Tibial nerve (tissue), 4 donors: ENCODE measurements at regions not wholly inside any gene's neighbourhood (a gene's known extent, or its start where the extent isn't known, plus 50 kb on each side); places are given as distances from the start of the nearest gene placed in this dataset.

Source experiments
- DNase-seq, 2 donors: peaks; one replicate each; pipeline ENCODE4 v3.0.0-alpha.2; 2019; ENCODE audit warnings: low spot score in 2 of 2
- H3K27ac ChIP-seq, 4 donors: fragments of 200-600 bp; sonication (generic) in 3 of 4; one replicate each; pipeline ENCODE4 v1.5.1; 2017 to 2019; ENCODE audit warnings: mild to moderate bottlenecking in 1 of 4
- H3K27me3 ChIP-seq, 2 donors: fragments of 200-600 bp; sonication (generic) in 1 of 2; one replicate each; pipeline versions ENCODE4 v1.5.1 to v1.6.0; 2017 to 2019
- H3K36me3 ChIP-seq, 3 donors: fragments of 200-600 bp; sonication (generic); one replicate each; pipeline ENCODE4 v1.5.1; 2018 to 2019
- H3K4me1 ChIP-seq, 4 donors: fragments of 200-600 bp; sonication (generic) in 3 of 4; one replicate each; pipeline ENCODE4 v1.5.1; 2017 to 2019
- H3K4me3 ChIP-seq, 4 donors: fragments of 200-600 bp; sonication (generic) in 3 of 4; one replicate each; pipeline ENCODE4 v1.5.1; 2017 to 2019; ENCODE audit warnings: mild to moderate bottlenecking in 1 of 4, moderate library complexity in 1 of 4
- H3K9me3 ChIP-seq, 4 donors: fragments of 200-600 bp; sonication (generic) in 3 of 4; one replicate each; pipeline ENCODE4 v1.5.1; 2017 to 2019
- EP300 ChIP-seq, 2 donors: sonication (generic); formaldehyde crosslinking; IDR thresholded peaks; one replicate each; pipeline ENCODE4 v1.6.1; 2017; ENCODE audit warnings: antibody characterized with exemption in 2 of 2, mild to moderate bottlenecking in 1 of 2
- POLR2A ChIP-seq, 2 donors: fragments of 450-650 bp; IDR thresholded peaks; one replicate each; pipeline ENCODE4 v1.6.1; 2017; ENCODE audit warnings: antibody characterized with exemption in 2 of 2, mild to moderate bottlenecking in 2 of 2, moderate library complexity in 2 of 2
- WGBS, 2 donors: methylation state at CpG; one replicate each; pipeline ENCODE4 v1.1.5; 2018; 5-methylcytosine and 5-hydroxymethylcytosine counted together
- TF ChIP-seq, protein P1 (sequence below), 5 experiments: fragments of 200-600 bp in 3 of 5; fragments of 450-650 bp in 2 of 5; sonication (generic) in 3 of 5; IDR thresholded peaks; one replicate each; pipeline ENCODE4 v1.5.1; 2016 to 2019; ENCODE audit warnings: antibody characterized with exemption in 5 of 5, mild to moderate bottlenecking in 3 of 5, moderate library complexity in 2 of 5

DNA sequence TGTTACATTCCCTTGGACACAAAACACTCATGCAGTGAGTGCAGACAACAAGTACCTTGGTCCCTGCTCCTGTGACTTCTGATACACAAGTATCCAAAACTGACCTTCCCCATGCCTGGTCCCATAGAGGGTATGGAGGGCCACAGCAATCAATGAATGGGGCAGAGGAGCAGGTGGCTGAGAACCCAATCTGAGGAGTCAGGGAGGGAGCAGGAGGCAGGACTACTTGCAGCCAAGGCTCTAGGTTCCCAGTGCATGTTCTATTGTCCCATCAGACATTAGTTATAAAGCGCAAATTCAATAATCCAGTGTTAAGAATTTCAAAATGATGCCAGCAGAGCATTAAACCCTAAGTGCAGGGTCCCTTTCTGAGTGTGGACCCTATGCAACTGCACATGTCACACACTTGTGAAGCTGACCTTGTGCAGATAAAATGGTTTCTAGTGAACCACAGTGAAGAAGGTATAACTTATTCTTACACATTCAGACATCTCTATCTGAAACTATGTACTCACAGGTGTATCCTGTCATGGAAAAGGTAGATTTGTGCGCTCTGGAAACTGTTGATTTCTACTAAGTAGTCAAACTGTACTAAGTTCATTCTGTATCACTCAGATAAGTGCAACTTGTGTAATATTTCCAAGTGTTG, 107.3 kb upstream of the ABI3BP start:
- Histone ChIP-seq H3K9me3 (no peaks in the 10 kb centered on the region), H3K27me3 (no peaks in the 10 kb centered on the region), H3K4me3 (no peak overlapping the region), H3K4me1 (no peaks in the 10 kb centered on the region), H3K36me3 (no peaks in the 10 kb centered on the region), H3K27ac (no peak overlapping the region)
- no peak for DNase-seq
- WGBS, 2 donors = 56 to 66% methylated on average over 2 of the region's 2 CpGs
- TF ChIP-seq, protein P1, sequence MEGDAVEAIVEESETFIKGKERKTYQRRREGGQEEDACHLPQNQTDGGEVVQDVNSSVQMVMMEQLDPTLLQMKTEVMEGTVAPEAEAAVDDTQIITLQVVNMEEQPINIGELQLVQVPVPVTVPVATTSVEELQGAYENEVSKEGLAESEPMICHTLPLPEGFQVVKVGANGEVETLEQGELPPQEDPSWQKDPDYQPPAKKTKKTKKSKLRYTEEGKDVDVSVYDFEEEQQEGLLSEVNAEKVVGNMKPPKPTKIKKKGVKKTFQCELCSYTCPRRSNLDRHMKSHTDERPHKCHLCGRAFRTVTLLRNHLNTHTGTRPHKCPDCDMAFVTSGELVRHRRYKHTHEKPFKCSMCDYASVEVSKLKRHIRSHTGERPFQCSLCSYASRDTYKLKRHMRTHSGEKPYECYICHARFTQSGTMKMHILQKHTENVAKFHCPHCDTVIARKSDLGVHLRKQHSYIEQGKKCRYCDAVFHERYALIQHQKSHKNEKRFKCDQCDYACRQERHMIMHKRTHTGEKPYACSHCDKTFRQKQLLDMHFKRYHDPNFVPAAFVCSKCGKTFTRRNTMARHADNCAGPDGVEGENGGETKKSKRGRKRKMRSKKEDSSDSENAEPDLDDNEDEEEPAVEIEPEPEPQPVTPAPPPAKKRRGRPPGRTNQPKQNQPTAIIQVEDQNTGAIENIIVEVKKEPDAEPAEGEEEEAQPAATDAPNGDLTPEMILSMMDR (IDR thresholded peaks at IDR 0.05) = no peak
- TF ChIP-seq EP300 (IDR thresholded peaks at IDR 0.05) = no peak
- no peak for TF ChIP-seq POLR2A (IDR thresholded peaks at IDR 0.05)

DNA sequence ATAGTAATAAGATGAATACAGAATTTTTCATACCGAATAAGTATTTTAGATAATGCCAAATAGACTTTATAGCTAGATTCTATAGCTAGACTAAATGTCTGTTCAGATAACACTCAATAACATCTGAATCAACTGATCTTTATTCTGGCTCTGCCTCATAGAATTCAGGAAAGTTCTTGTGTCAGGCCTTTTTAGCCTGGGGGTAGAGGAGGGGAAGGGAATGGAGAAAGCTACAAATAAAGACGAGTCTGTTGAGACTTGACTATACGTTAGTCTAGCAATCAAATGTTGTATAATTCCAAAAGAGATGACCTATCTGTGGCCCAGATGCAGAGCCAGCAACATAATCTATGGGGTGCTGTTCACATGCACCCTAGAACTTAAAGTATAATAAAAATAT, 106.6 kb upstream of the ABI3BP start:
- Histone ChIP-seq H3K27ac (no peak overlapping the region), H3K4me1 (no peaks in the 10 kb centered on the region), H3K36me3 (no peaks in the 10 kb centered on the region), H3K9me3 (no peaks in the 10 kb centered on the region), H3K4me3 (no peak overlapping the region), H3K27me3 (no peaks in the 10 kb centered on the region)
- no peak for DNase-seq
- WGBS, 2 donors = 61 to 69% methylated on average over 3 of the region's 3 CpGs
- no peak for TF ChIP-seq EP300 (IDR thresholded peaks at IDR 0.05)
- TF ChIP-seq POLR2A (IDR thresholded peaks at IDR 0.05) = no peak
- TF ChIP-seq, protein P1 (IDR thresholded peaks at IDR 0.05) = no peak

DNA sequence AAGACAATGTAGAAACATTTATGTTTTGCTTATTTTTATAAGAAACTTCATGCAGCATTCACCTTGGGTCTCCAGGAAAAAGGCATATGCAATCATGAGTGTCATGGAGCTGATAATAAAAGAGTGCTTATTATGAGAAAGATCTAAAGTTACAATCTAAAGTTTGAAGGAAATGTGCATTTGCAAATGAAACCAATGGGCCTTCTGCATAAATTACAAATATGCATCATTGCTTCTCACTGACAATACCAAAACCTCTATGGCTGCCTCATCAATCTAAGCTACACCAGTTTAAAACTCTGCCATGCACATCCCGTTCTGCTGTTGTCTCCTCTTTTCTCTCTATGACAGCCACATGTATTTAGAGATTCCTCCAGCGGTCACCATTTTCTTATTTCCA, 103.2 kb upstream of the ABI3BP start:
- no peak for DNase-seq
- Histone ChIP-seq H3K4me3 (no peak overlapping the region), H3K4me1 (no peaks in the 10 kb centered on the region), H3K27me3 (no peaks in the 10 kb centered on the region), H3K9me3 (no peaks in the 10 kb centered on the region), H3K27ac (no peak overlapping the region), H3K36me3 (no peaks in the 10 kb centered on the region)
- TF ChIP-seq POLR2A (IDR thresholded peaks at IDR 0.05) (no peak), EP300 (IDR thresholded peaks at IDR 0.05) (no peak)
- TF ChIP-seq, protein P1 (IDR thresholded peaks at IDR 0.05) = no peak
- 89 to 94% methylated on average over 2 of the region's 2 CpGs for WGBS, 2 donors

DNA sequence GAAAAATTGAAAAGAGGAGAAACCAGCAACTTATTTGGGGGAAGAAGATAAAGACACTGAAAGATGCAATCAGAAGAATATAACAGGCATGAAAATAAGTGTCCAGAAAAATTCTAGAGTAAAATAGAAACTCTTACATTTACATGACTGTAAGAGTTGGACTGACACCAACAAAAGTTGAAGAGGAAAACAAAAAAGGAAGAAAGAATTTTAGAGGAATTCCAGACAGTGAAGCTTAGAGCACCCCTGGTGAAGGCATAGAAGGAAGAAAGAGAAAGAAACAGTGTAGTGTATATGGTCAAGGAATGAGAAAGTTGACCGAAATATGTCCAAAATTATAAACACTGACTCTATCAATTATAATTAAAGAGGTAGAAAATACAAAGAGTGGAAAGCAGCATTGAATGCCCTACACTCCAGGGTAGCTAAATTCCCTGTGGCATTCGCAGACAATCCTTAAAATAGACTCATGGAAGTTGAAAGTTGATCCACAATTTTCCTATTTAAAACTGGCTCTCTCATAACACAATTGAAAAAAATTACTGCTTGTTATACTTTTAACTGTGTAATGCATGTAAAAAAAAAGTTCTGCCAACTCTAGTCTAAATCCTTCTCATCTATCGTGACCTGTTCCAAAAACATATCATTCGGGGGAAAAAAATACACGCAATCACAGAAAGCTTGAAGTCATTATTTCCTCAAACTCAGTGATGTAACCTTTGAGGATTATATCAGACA, 102.6 kb upstream of the ABI3BP start:
- no peaks in the 10 kb centered on the region for H3K4me1 ChIP-seq
- TF ChIP-seq POLR2A (IDR thresholded peaks at IDR 0.05) (no peak), EP300 (IDR thresholded peaks at IDR 0.05) (no peak)
- TF ChIP-seq, protein P1 (IDR thresholded peaks at IDR 0.05) = no peak
- WGBS, 2 donors = 57 to 58% methylated on average over 5 of the region's 5 CpGs

DNA sequence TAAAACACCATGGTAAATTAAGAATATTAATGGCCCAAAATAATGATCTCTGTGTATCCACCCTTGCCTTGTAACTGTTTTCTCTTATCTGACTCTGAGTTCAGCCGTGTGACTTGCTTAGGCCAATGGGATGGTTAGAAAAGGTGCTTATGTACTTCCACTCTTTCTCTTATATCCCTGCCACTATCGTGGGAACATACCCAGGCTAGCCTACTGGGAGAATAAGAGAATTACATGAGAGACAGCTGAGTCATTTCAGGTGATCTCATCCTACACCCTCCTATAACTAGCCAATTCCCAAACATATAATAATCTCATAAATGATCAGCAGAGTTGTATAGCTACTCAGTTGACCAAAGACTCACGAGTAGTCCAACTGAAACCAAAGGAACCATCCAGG, 98.3 kb upstream of the ABI3BP start:
- Histone ChIP-seq H3K4me3 (no peak overlapping the region), H3K9me3 (no peaks in the 10 kb centered on the region), H3K27me3 (no peaks in the 10 kb centered on the region), H3K4me1 (no peaks in the 10 kb centered on the region), H3K27ac (no peak overlapping the region), H3K36me3 (no peaks in the 10 kb centered on the region)
- DNase-seq = no peak
- WGBS, 2 donors = 81 to 87% methylated on average over 3 of the region's 3 CpGs
- TF ChIP-seq POLR2A (IDR thresholded peaks at IDR 0.05) (no peak), EP300 (IDR thresholded peaks at IDR 0.05) (no peak)
- TF ChIP-seq, protein P1 (IDR thresholded peaks at IDR 0.05) = no peak

More for the DNA sequence above, 102.6 kb upstream of the ABI3BP start:
- H3K27ac ChIP-seq = no peak overlapping the region
- H3K9me3 ChIP-seq = no peaks in the 10 kb centered on the region
- no peak overlapping the region for H3K4me3 ChIP-seq
- no peaks in the 10 kb centered on the region for H3K27me3 ChIP-seq
- DNase-seq = no peak
- H3K36me3 ChIP-seq = no peaks in the 10 kb centered on the region
